ENCODE measurements at regions not wholly inside any gene's neighbourhood (a gene's known extent, or its start where the extent isn't known, plus 50 kb on each side); places are given as distances from the start of the nearest gene placed in this dataset.

GRCh38 chr4:92111493-92111892 is 192.3 kb upstream of the GRID2 start:
- TF ChIP-seq CTCF (IDR thresholded peaks at IDR 0.05; ENCODE audit: insufficient read depth, low read depth, low read length) (no peak), EZH2 (IDR thresholded peaks at IDR 0.05; ENCODE audit: insufficient read depth, low read length) (no peak)
- Histone ChIP-seq H4K20me1 (ENCODE audit: insufficient read depth, low read length) (no peaks in the 10 kb centered on the region), H3K4me3 (ENCODE audit: insufficient read depth, low read depth, low read length) (no peak overlapping the region), H3K9ac (ENCODE audit: low read length) (no peak overlapping the region), H3K79me2 (ENCODE audit: insufficient read depth, low read length) (no peaks in the 10 kb centered on the region), H3K27me3 (ENCODE audit: insufficient read depth, low read length) (no peaks in the 10 kb centered on the region), H3K4me2 (ENCODE audit: low read length) (no peak overlapping the region), H2AFZ (ENCODE audit: low read depth, low read length) (no peak overlapping the region), H3K9me3 (ENCODE audit: insufficient read depth, low read depth, low read length) (no peaks in the 10 kb centered on the region), H3K36me3 (ENCODE audit: insufficient read depth, low read length) (no peaks in the 10 kb centered on the region), H3K27ac (ENCODE audit: low read depth, low read length) (no peak overlapping the region), H3K4me1 (ENCODE audit: insufficient read depth, low read length) (no peaks in the 10 kb centered on the region)
- H3K9me3 Mint-ChIP-seq (ENCODE audit: unreplicated experiment), result peaks cover under 1% of the 10 kb centered on the region
- FAIRE-seq, result no peak
- H3K4me3 Mint-ChIP-seq (ENCODE audit: unreplicated experiment), result no peak overlapping the region
- H3K36me3 Mint-ChIP-seq (ENCODE audit: low read depth, unreplicated experiment), result no peaks in the 10 kb centered on the region
- no peak for DNase-seq (ENCODE audit: low read depth)
- H3K27ac Mint-ChIP-seq (ENCODE audit: unreplicated experiment), result no peak overlapping the region
- peaks cover 2% of the 10 kb centered on the region for H3K27me3 Mint-ChIP-seq (ENCODE audit: low read depth, unreplicated experiment)
- peaks cover 3% of the 10 kb centered on the region for H3K4me1 Mint-ChIP-seq (ENCODE audit: low read depth, unreplicated experiment)

DNA sequence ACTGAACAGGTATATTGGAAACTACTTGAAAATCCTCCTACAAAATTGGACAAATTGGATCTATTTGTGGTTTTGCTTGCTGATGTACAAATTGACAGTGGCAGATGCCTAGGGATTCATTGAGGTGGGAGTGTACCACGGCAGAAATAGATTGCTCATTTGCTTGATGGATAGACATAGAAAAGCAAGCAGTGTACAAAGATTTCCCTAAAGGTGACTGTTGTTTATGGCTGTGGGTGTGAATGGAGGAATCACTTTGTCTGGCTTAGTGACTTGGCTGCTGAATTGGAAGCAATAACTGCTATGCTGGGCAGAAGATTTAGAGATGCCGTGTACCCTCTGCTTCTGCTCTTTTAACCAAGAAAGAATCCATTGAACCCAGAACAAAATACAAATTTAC is 191.0 kb upstream of the GRID2 start:
- H3K9me3 ChIP-seq (ENCODE audit: insufficient read depth, low read depth, low read length), result no peaks in the 10 kb centered on the region
- H4K20me1 ChIP-seq (ENCODE audit: insufficient read depth, low read length), result no peaks in the 10 kb centered on the region
- no peak overlapping the region for H3K4me3 Mint-ChIP-seq (ENCODE audit: unreplicated experiment)
- no peaks in the 10 kb centered on the region for H3K4me1 Mint-ChIP-seq (ENCODE audit: low read depth, unreplicated experiment)
- no peaks in the 10 kb centered on the region for H3K36me3 Mint-ChIP-seq (ENCODE audit: low read depth, unreplicated experiment)
- no peak overlapping the region for H3K4me2 ChIP-seq (ENCODE audit: low read length)
- H3K27ac ChIP-seq (ENCODE audit: low read depth, low read length), result no peak overlapping the region
- FAIRE-seq, result no peak
- H3K4me1 ChIP-seq (ENCODE audit: insufficient read depth, low read length), result no peaks in the 10 kb centered on the region
- TF ChIP-seq CTCF (IDR thresholded peaks at IDR 0.05; ENCODE audit: insufficient read depth, low read depth, low read length) (no peak), EZH2 (IDR thresholded peaks at IDR 0.05; ENCODE audit: insufficient read depth, low read length) (no peak)
- no peaks in the 10 kb centered on the region for H3K27me3 ChIP-seq (ENCODE audit: insufficient read depth, low read length)
- DNase-seq (ENCODE audit: low read depth), result no peak
- H3K9ac ChIP-seq (ENCODE audit: low read length), result no peak overlapping the region
- H3K4me3 ChIP-seq (ENCODE audit: insufficient read depth, low read depth, low read length), result no peak overlapping the region
- H3K27me3 Mint-ChIP-seq (ENCODE audit: low read depth, unreplicated experiment), result peaks cover 2% of the 10 kb centered on the region
- no peaks in the 10 kb centered on the region for H3K36me3 ChIP-seq (ENCODE audit: insufficient read depth, low read length)
- H3K79me2 ChIP-seq (ENCODE audit: insufficient read depth, low read length), result no peaks in the 10 kb centered on the region
- peaks cover 3% of the 10 kb centered on the region for H3K9me3 Mint-ChIP-seq (ENCODE audit: unreplicated experiment)
- no peak overlapping the region for H3K27ac Mint-ChIP-seq (ENCODE audit: unreplicated experiment)
- H2AFZ ChIP-seq (ENCODE audit: low read depth, low read length), result no peak overlapping the region

DNA sequence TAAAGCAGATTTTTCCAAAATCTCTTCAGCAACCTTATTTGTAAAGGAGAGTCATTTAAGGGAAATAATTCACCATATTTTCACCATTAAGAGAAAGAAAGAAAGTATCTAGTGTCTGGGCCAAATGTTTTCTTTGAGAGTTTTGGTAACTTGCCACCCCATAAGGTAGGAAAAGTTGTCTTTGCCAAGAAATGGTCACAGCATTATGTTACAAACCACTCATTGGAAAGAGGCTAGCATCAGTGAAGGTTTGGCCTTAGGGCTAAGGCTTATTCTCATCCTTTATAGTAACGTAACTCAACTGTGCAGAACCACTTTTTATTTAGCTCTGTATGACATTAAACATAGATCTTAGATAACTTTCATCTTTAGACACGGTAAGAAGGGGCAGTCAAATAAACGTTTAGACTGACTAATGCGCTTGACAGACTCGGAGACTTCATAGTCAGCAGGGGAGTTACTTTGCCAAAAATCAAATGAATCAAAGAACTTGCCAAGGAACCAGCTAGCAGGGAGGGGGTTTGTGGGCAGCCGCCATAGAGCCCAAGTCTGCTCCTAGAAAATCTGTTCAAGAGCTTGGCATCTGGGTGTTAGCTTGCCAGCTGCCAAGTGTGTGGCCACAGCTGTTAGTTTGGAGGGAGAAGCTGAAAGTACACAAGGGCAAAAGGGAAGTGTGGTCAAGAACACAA is 182.8 kb upstream of the GRID2 start:
- no peak for TF ChIP-seq CTCF (IDR thresholded peaks at IDR 0.05; ENCODE audit: insufficient read depth, low read depth, low read length)
- FAIRE-seq (no peak), DNase-seq (ENCODE audit: low read depth) (peak; percentile 27)
- H3K9me3 ChIP-seq (ENCODE audit: insufficient read depth, low read depth, low read length), result no peaks in the 10 kb centered on the region
- no peak overlapping the region for H3K9ac ChIP-seq (ENCODE audit: low read length)
- no peak overlapping the region for H3K27ac Mint-ChIP-seq (ENCODE audit: unreplicated experiment)
- H2AFZ ChIP-seq (ENCODE audit: low read depth, low read length), result peak overlapping the region; percentile 19
- H3K4me3 ChIP-seq (ENCODE audit: insufficient read depth, low read depth, low read length), result no peak overlapping the region
- no peaks in the 10 kb centered on the region for H3K4me1 Mint-ChIP-seq (ENCODE audit: low read depth, unreplicated experiment)
- no peaks in the 10 kb centered on the region for H3K36me3 Mint-ChIP-seq (ENCODE audit: low read depth, unreplicated experiment)
- no peak overlapping the region for H3K27ac ChIP-seq (ENCODE audit: low read depth, low read length)
- no peaks in the 10 kb centered on the region for H4K20me1 ChIP-seq (ENCODE audit: insufficient read depth, low read length)
- peaks cover 2% of the 10 kb centered on the region for H3K27me3 Mint-ChIP-seq (ENCODE audit: low read depth, unreplicated experiment)
- peaks cover 5% of the 10 kb centered on the region for H3K9me3 Mint-ChIP-seq (ENCODE audit: unreplicated experiment)
- H3K36me3 ChIP-seq (ENCODE audit: insufficient read depth, low read length), result no peaks in the 10 kb centered on the region
- no peaks in the 10 kb centered on the region for H3K79me2 ChIP-seq (ENCODE audit: insufficient read depth, low read length)
- H3K4me3 Mint-ChIP-seq (ENCODE audit: unreplicated experiment), result no peak overlapping the region
- H3K4me2 ChIP-seq (ENCODE audit: low read length), result peak overlapping the region; percentile 62
- H3K27me3 ChIP-seq (ENCODE audit: insufficient read depth, low read length), result no peaks in the 10 kb centered on the region
- H3K4me1 ChIP-seq (ENCODE audit: insufficient read depth, low read length), result peaks cover 5% of the 10 kb centered on the region
